ENCODE measurements at regions not wholly inside any gene's neighbourhood (a gene's known extent, or its start where the extent isn't known, plus 50 kb on each side); places are given as distances from the start of the nearest gene placed in this dataset.

- TF ChIP-seq CTCF (IDR thresholded peaks at IDR 0.05 in 2 of 3, conservative IDR thresholded peaks at IDR 0.05 in 1 of 3; ENCODE audit: insufficient read depth in 2 of 3, low read depth in 1 of 3, low read length in 3 of 3) = no peak
- no peak for TF ChIP-seq MYBL2 (IDR thresholded peaks at IDR 0.05; ENCODE audit: low read depth)
- TF ChIP-seq MYBL2 (CRISPR knock-in tag; IDR thresholded peaks at IDR 0.05; ENCODE audit: borderline replicate concordance) = no peak
- no peak for TF ChIP-seq ZNF77 (CRISPR knock-in tag; IDR thresholded peaks at IDR 0.05)
- TF ChIP-seq NFYB (IDR thresholded peaks at IDR 0.05; ENCODE audit: extremely low read depth, insufficient read length) = no peak
- no peak for TF ChIP-seq POLR2A (conservative IDR thresholded peaks at IDR 0.05)
- no peak for TF ChIP-seq THRAP3 (IDR thresholded peaks at IDR 0.05; ENCODE audit: borderline replicate concordance)
- TF ChIP-seq MLX (CRISPR knock-in tag; conservative IDR thresholded peaks at IDR 0.05) = no peak
- TF ChIP-seq SMAD4 (CRISPR knock-in tag; conservative IDR thresholded peaks at IDR 0.05) = no peak
Observed at GRCh38 chr1:190665045-190665444, 187.4 kb upstream of the BRINP3 start.
